RPMI7951 (cell line): ENCODE measurements at regions not wholly inside any gene's neighbourhood (a gene's known extent, or its start where the extent isn't known, plus 50 kb on each side); places are given as distances from the start of the nearest gene placed in this dataset.
"Not testable (repeated sequence)": the region's sequence is repeated elsewhere in the genome, so short reads cannot be mapped to it uniquely, and the experiment has no call there.

ENCODE experiments used
- DNase-seq: peaks from one replicate; pipeline ENCODE4 v3.0.0-alpha.2; 2012; ENCODE audit warnings: low read depth

GRCh38 chr14:71165121-71166031 is 258.1 kb downstream of the PCNX1 start:
- peak; percentile 56 for DNase-seq

GRCh38 chr14:71166180-71166837 is 259.1 kb downstream of the PCNX1 start:
- peak; percentile 58 for DNase-seq

GRCh38 chr14:71167325-71167950 is 260.2 kb downstream of the PCNX1 start:
- DNase-seq, result not testable (repeated sequence)

GRCh38 chr14:71168161-71168560 is 260.9 kb downstream of the PCNX1 start:
- not testable (repeated sequence) for DNase-seq

GRCh38 chr14:71168564-71169427 is 261.5 kb downstream of the PCNX1 start:
- peak; percentile 23 for DNase-seq

- no peak for DNase-seq
These were observed 262.6 kb downstream of the PCNX1 start for GRCh38 chr14:71169861-71170260.

- DNase-seq, result no peak
These were observed 268.2 kb downstream of the PCNX1 start for GRCh38 chr14:71175491-71175890.

- DNase-seq, result no peak
These were observed 271.8 kb downstream of the PCNX1 start for GRCh38 chr14:71179066-71179465.

- no peak for DNase-seq
These were observed 273.1 kb downstream of the PCNX1 start for GRCh38 chr14:71180397-71180796.

GRCh38 chr14:71181215-71182003 is 274.1 kb downstream of the PCNX1 start:
- no peak for DNase-seq

- DNase-seq, result no peak
These were observed 276.8 kb downstream of the PCNX1 start for GRCh38 chr14:71183876-71184689.

GRCh38 chr14:71185637-71186036 is 278.4 kb downstream of the PCNX1 start:
- peak; percentile 47 for DNase-seq

GRCh38 chr14:71187633-71188356 is 280.5 kb downstream of the PCNX1 start:
- DNase-seq, result no peak

- DNase-seq, result no peak
These were observed 283.6 kb downstream of the PCNX1 start for GRCh38 chr14:71190770-71191374.

GRCh38 chr14:71193663-71194062 is 286.4 kb downstream of the PCNX1 start:
- no peak for DNase-seq

- no peak for DNase-seq
These were observed 287.0 kb downstream of the PCNX1 start for GRCh38 chr14:71194251-71194650.

GRCh38 chr14:71196921-71197320 is 289.7 kb downstream of the PCNX1 start:
- no peak for DNase-seq

- DNase-seq, result no peak
These were observed 291.4 kb downstream of the PCNX1 start for GRCh38 chr14:71198687-71199086.

- DNase-seq, result no peak
These were observed 294.6 kb downstream of the PCNX1 start for GRCh38 chr14:71201840-71202239.
